ENCODE measurements at regions not wholly inside any gene's neighbourhood (a gene's known extent, or its start where the extent isn't known, plus 50 kb on each side); places are given as distances from the start of the nearest gene placed in this dataset.

- no peak for TF ChIP-seq POLR2A (IDR thresholded peaks at IDR 0.05)
- TF ChIP-seq, protein P1, sequence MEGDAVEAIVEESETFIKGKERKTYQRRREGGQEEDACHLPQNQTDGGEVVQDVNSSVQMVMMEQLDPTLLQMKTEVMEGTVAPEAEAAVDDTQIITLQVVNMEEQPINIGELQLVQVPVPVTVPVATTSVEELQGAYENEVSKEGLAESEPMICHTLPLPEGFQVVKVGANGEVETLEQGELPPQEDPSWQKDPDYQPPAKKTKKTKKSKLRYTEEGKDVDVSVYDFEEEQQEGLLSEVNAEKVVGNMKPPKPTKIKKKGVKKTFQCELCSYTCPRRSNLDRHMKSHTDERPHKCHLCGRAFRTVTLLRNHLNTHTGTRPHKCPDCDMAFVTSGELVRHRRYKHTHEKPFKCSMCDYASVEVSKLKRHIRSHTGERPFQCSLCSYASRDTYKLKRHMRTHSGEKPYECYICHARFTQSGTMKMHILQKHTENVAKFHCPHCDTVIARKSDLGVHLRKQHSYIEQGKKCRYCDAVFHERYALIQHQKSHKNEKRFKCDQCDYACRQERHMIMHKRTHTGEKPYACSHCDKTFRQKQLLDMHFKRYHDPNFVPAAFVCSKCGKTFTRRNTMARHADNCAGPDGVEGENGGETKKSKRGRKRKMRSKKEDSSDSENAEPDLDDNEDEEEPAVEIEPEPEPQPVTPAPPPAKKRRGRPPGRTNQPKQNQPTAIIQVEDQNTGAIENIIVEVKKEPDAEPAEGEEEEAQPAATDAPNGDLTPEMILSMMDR (IDR thresholded peaks at IDR 0.05) = no peak
- no peak for TF ChIP-seq POLR2AphosphoS5 (IDR thresholded peaks at IDR 0.05)
Observed at GRCh38 chr1:245026247-245026646, 128.5 kb upstream of the KIF26B start.

Measured in prostate gland (tissue), 2 donors.